ENCODE measurements at regions not wholly inside any gene's neighbourhood (a gene's known extent, or its start where the extent isn't known, plus 50 kb on each side); places are given as distances from the start of the nearest gene placed in this dataset.

GRCh38 chr20:60669211-60669610 lies 582.9 kb upstream of the CDH4 start:
- no peak for DNase-seq (ENCODE audit: low read depth in 2 of 2)

GRCh38 chr20:60676011-60676410 lies 576.0 kb upstream of the CDH4 start:
- DNase-seq (ENCODE audit: low read depth in 2 of 2) = no peak

- DNase-seq (ENCODE audit: low read depth in 2 of 2) = no peak
These were observed 574.2 kb upstream of the CDH4 start for GRCh38 chr20:60677819-60678218.

DNA sequence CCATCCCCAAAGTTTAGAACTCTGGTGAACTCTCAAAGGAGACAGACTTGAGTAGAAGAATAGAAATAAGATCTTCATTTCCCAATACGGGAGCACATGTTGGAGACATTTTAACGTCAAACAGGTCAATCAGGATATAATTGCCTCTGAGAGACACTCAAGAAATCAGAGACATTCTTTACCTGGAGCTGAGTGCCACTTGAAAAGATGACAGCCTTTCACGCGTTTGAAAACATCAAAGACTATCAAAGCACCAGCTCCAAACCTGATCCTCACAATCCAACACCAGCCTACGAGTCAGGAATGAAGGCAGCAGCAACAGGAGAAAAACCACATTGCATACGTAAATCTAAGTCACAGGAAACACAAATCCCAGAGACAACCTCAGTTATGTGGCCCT lies 571.5 kb upstream of the CDH4 start:
- DNase-seq (ENCODE audit: low read depth in 2 of 2) = no peak

GRCh38 chr20:60687213-60687612 lies 564.8 kb upstream of the CDH4 start:
- DNase-seq (ENCODE audit: low read depth in 2 of 2) = no peak

DNA sequence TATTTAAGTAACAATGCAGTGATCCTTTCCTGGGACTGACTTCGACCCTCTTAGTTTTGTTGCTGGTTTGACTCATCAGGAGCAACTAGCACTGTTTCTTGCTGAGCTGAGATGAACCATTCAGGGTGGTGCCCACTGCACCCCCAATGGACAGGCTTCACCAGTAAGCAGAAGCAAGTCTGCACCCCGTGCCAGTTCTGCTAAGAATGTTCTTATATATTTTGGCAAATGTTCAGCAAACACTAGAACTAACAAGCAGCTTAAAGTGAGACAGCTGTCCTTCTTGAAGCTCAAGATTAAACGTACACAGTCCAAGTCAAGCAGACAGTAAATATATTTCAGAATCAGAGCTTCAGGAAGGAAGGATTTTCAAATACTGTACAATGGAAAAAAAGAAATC lies 561.3 kb upstream of the CDH4 start:
- no peak for DNase-seq (ENCODE audit: low read depth in 2 of 2)

DNA sequence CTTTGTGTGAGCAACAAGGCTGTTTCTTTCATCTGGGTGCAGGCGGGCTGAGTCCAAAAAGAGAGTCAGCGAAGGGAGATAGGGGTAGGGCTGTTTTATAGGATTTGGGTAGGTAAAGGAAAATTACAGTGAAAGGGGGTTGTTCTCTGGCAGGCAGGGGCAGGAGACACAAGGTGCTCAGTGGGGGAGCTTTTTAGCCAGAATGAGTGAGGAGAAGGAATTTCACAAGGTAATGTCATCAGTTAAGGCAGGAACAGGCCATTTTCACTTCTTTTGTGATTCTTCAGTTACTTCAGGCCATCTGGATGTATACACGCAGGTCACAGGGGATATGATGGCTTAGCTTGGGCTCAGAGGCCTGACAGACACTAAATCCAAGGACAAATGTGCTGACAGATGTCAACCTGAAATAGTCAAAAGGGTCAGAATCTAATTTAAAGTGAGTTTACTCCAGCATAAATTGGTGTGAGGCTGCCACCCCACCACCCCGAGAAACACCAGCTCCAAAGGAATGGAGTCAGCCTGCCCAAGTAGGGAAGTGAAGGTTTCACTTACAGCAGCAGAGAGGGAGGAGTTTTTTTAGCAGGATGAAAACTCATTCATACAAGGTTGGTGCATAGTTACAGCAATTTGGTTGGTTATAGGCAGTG lies 560.0 kb upstream of the CDH4 start:
- DNase-seq (ENCODE audit: low read depth in 2 of 2) = no peak

GRCh38 chr20:60693496-60694133 lies 558.4 kb upstream of the CDH4 start:
- DNase-seq (ENCODE audit: low read depth in 2 of 2) = no peak

DNA sequence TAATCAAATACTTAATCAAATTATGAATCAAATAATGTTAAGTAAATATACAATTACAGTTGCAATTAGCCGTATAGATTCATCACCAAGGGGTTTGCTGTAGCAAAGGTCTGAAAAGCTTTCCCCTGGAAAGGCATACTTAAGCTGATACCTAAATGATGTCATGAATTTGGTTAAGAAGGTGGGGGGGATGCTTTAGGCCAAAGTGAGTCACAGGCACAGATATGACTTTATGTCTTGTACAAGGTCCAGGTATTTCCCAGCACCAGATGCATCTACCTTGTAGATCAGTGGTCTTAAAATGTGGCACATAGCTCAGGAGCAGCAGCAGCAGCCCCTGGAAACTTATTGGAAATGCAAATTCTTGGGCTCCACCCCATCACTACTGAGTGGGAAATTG lies 557.3 kb upstream of the CDH4 start:
- no peak for DNase-seq (ENCODE audit: low read depth in 2 of 2)

GRCh38 chr20:60695226-60696000 lies 556.6 kb upstream of the CDH4 start:
- peak in 1 of 2 donors; percentile 6 for DNase-seq (ENCODE audit: low read depth in 2 of 2)

DNA sequence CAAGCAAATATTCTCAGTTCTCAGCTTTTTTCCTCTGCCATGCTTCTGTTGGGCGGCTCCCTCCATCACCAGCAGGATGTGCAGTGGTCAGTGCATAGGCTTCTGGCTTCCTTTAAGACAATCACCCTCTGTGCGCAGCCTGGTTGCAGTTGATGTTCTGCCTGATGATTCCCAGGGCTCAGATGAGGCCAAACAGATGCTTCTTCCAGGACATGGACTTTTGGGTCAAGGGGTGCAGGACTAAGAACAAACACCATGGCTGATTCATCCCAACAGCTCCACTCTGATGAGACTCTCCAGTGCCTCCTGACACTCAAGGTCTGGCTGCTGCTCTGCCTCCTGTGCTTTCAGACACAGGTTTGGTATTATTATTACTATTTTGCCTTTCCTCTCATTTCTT lies 554.8 kb upstream of the CDH4 start:
- no peak for DNase-seq (ENCODE audit: low read depth in 2 of 2)

DNA sequence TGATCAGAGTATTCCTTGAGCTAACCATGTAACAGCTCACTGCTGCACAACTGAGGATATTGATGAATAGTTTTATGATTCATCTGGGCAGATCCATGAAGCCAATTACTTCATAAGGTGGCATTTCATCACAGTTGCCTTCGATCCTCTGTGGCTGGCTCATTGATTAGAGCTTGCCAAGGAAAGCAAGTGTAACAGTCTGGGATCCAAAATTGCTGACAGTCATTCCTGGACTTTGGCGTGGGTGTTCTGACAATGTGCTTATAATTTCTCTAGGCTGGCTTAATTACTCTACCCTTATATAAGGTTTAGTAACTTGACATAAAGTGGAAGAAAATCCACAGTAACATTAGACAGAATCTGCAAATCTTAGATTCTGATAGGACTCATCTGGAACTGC lies 551.3 kb upstream of the CDH4 start:
- DNase-seq (ENCODE audit: low read depth in 2 of 2) = no peak

GRCh38 chr20:60704147-60704546 lies 547.9 kb upstream of the CDH4 start:
- DNase-seq (ENCODE audit: low read depth in 2 of 2) = no peak

- DNase-seq (ENCODE audit: low read depth in 2 of 2) = no peak
These were observed 538.7 kb upstream of the CDH4 start for GRCh38 chr20:60713396-60713795.

DNA sequence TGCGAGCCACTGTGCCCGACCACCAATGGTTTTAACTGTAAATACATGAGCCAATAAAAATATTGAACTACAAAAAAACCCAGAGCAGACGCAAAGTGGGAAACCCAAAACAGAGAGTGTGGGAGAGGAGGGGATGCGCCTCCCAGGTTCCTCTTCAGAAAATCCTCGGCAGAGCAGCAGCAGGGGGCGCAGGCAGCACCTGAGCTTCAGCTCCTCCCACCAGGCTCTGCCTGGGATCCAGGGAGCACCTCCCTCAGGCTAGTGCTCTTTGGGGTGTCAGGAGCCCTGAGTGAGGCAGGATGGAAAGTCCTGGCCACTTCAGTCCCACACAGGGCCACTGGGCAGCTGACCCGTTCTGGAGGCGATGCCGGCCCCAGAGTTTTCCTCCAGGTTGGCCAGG lies 536.9 kb upstream of the CDH4 start:
- DNase-seq (ENCODE audit: low read depth in 2 of 2) = no peak

GRCh38 chr20:60718743-60719480 lies 533.1 kb upstream of the CDH4 start:
- DNase-seq (ENCODE audit: low read depth in 2 of 2) = no peak

DNA sequence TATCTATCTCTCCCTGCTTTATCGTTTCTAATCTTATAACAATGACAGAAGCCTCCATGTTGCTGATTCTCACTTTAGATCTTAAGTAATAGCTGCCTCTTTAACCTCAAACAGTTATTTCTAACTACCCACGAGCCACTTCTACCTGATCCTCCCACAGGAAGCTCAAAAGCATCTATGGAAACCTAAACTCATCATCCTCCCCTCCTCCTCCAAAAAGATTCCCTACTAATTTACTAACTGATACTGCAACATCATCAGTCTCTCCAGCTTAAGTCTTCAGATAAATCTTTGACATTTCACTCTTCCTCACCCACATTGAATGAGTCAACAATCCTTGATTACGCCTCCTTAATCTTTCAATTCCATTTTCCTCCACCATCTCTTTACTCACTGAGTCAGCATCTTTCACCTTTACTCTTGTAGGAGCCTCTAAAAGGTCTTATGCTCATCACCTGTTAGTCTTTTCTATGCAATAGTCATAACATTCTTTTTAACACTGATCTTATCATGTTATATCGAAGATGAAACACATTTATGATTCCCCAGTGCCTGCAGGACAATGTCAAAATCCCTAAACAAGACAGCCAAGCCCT lies 526.7 kb upstream of the CDH4 start:
- no peak for DNase-seq (ENCODE audit: low read depth in 2 of 2)

GRCh38 chr20:60727425-60727824 lies 524.6 kb upstream of the CDH4 start:
- no peak for DNase-seq (ENCODE audit: low read depth in 2 of 2)

DNA sequence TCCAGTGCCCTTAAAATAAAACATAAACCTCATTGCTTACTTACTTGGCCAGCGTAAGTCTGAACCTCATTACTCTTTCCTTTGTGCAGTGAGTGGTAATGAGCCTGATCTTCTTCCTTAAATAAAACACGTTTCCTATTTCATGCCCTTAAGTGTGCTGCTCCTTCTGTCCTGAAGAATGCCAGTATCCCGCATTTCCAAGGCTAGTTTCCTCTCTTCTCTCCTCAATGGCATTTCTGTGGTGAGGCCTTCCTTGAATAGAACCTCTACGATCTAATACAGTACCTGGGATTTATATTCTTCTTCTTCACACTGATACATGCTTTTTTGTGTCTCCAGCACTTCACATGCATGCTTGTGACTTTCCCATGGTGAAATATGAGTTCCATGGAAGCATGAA lies 523.4 kb upstream of the CDH4 start:
- no peak for DNase-seq (ENCODE audit: low read depth in 2 of 2)

- no peak for DNase-seq (ENCODE audit: low read depth in 2 of 2)
These were observed 522.7 kb upstream of the CDH4 start for GRCh38 chr20:60729135-60729900.

DNA sequence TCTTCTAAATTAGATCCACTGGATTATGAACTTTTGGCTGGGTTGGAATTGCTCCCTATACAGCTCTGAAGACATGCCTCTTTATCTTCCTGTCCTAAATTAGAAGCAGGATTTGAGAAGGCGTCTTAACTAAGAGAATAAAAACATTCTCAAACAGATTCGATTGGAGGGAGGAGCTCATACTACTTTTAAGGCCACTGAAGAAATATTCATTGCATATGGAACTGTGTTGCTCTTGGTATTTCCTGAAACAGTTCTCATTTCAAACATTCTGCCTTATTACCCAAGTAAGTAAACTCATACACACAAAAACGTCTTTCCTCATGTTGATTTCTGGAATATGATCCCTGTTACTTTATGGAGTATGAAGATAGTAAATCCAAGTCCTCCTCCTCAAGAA lies 519.7 kb upstream of the CDH4 start:
- DNase-seq (ENCODE audit: low read depth in 2 of 2) = no peak
